Embryonic facial prominence (tissue), 1 donor: ENCODE measurements at regions not wholly inside any gene's neighbourhood (a gene's known extent, or its start where the extent isn't known, plus 50 kb on each side); places are given as distances from the start of the nearest gene placed in this dataset.

ENCODE experiments used
- DNase-seq: peaks from one replicate; pipeline ENCODE4 v3.0.0-alpha.2; 2016; ENCODE audit errors: extremely low spot score

DNA sequence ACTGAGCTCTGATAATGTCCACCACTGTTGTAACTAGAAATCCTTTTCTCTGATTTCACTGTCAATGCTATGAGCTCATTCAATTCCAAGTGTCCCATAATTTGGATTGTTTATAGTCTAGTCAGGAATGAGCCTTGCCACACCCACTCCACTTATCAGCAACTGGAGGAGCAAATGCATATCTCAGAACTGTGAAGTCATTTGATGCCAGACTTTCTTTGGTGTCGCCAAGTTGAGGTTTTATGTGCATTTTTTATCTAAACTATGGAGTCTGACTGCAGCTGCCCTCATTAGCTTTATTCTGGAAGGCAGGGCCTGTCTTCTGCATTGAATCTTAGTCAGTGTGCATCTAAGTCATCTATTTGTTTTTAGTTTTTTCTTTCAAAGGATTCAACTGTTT is 361.3 kb downstream of the PMP22 start:
- DNase-seq, result no peak

DNA sequence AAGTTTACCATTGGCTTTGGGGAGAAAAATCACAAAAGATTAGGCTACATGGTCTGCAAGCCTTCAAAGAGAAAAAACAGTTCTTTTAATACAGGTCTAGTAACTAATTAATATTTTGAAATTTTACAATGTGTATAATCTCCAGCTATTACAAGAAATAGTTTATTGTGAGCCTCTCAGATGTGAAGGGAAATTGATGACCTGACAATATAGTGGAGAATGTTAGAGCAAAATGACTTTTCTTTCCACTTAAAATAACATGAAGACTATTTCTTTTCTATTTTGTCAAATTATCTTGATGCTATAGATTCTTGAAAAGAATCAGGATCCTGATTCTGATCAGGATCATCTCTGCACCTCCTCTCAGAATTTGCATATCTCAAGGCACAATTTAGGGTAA is 362.3 kb downstream of the PMP22 start:
- no peak for DNase-seq

DNA sequence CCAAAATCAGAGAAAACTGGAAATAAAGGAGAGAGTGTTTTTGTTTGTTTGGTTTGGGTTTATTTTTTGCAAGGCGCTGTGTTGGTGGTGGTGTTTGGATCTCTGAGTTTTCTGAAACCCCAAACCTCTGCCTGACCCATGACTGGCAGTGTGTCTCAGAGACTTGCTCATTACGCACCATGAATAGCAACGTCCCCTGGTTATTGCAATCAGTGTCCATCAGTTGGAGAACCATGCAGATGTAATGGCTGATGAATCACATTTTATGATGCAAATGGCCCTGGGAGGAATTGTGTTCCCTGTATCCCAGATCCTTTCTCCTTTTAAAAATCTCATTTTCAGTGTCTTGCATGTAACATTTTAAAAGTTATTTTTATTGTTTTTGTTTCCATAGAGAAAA is 362.8 kb downstream of the PMP22 start:
- DNase-seq, result no peak

DNA sequence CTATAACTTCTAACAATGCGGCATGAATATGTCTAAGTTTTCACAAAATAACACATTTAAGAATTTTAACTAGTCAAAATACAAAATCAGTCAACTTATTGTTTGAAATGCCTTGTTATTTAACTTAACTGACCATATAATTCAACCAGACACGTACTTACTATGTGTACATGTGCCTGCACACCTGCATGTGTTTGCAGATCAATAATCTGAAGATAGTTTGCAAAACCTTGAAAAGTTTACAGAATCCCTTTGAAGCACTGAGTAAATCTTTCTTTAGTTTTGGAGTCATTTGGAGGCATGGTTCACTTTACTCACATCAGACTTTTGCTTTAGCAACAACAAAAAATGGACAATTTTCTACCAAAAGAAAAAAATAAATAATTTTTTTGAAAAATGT is 363.8 kb downstream of the PMP22 start:
- DNase-seq, result no peak

DNA sequence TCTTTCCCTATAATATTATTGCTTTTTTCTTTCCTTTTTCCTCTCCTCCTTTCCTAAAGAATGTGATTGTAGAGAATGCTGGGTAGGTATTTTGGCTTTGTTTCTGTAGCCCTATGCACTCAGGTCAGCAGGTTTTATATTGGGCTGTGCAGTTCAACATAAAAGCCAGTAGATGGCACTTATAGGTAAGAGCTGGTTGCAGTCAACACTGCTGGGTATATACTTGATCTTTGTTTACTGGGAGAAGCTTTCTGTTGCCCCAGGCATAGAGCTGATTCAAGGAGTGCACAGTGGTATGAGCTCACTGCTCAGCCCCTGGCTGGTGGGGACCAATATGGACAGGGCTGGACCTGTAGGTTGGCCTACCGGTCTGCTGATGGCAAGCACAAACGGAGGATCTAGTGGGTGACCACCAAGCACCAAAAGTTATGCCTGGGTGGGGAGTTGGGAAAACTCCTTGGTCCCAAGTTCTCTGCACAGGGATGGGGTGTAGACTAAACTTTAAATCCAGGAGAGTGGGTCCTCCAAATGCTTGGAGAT is 378.9 kb downstream of the PMP22 start:
- DNase-seq, result no peak

DNA sequence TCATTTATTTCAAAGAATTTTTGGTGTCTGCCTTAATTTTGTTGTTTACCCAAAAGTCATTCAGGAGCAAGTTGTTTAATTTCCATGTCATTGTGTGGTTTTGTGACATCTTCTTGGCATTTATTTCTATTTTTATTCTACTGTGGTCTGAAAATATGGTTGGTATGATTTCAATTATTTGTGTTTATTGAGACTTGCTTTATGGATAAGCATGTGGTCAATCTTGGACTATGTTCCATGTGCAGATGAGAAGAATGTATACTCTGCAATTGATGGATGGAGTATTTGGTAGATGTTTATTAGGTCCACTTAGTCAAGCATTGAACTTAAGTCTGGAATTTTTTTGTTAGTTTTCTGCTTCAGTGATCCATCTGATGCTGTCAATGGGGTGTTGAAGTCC is 383.0 kb downstream of the PMP22 start:
- no peak for DNase-seq

DNA sequence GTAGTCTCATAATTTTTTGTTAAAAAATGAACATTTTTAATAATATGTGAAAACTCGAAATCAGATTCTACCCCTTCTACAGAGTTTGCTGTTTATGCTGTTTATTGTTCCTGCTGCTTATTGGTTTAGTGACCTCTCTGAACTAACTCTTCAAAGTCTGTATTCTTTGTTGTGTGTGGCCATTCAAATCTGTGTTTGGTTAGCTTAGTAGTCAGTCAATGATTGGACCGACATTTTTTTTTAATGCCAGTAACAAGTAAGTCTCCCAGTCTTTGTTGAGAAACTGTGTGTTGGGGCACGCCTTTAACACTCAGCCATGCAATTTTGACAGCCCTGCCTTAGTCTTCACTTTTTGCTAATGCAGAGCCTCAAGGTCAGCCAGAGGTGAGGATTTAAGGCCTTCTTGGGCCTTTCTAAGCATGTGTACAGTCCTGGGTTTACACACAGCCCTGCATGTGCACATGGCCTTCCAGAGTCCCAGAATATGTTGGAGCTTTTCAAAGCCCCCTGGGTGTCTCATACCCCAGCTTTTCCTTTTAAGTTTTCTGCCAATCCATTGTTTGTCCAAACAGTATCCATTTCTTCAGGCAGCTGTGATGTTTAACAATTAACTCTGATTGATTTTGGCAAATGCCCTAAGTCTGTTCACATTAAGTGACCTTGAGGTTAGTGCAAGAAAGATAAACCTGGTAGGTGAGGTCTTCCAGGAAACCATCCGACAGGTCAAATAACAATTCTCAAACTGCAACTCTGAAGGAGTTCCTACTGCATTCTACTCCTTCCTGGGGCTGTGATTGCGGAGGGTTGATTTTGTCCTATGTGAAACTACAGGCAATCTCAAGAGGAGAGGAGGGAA is 389.3 kb downstream of the PMP22 start:
- no peak for DNase-seq

DNA sequence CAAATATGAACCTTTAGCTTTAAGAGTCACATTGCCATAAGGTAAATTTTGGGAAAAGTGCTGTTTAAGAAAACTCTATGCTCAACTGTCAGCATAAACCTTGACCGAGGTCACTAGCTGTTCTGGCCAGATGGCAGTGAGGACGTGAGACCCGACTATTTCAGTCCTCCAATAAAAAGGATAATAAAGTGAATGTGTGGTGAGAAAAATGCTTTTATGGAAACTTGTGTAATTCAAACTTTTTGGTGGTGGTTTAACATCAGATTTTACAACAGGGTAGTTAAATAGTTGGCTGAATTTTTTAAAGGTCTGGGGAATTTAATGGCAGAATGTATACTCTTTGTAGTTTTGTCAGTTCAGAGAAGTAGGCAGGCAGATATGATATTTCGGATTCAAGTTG is 391.1 kb downstream of the PMP22 start:
- DNase-seq, result no peak

DNA sequence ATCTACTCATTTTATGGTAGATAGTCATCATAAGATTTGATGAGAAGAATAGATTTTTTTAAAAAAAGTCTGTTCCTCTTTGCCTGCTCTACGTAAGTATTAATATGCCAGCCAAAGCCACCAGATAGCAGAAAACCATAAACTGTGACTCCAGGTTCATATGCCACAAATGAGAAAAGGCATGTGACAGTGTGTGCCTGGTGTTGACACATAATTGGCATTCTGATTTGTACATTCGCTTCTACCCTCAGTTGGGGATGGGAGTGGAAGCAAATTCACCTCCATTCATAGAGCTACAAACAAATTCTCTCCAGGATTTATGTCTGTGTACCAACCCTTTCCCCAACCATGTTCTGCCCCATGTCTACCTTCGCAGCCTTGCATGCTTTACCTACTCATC is 391.6 kb downstream of the PMP22 start:
- DNase-seq, result no peak

DNA sequence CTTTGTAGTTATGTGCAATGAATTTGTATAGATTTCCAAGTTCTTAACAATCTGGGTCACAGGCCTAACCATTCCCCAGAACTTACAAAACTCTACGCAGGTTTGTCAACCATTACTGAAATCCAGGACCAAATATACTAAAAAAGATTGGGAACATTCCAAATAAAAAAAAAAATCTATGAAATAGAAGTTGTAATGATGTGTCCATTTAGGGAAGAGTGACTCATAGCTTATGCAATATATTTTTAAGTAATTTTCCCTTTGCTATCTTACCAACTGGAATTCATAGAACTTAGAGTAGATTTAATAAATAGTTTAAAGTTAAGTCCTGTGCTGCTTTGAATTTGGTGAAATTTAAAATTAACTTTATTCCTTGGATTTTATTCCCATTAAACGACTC is 393.2 kb downstream of the PMP22 start:
- DNase-seq, result no peak

DNA sequence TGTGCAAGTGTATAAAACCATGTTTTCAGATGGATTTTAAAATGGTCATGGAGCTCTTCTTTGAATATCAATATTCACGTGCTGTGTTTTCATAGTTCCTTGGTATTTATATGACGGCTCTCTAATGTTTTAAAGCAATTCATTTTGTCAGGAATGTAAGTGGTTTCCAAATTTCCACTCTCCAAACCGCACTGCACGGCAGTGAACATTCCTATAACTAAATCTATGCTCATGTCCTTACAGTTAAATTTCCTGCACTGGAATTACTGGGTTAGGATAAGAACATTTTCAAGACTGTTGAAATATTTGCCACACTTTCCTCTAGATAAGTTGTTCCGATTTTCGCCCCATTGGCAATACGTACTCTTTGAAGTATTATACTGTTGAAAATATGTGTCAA is 398.9 kb downstream of the PMP22 start:
- no peak for DNase-seq

DNA sequence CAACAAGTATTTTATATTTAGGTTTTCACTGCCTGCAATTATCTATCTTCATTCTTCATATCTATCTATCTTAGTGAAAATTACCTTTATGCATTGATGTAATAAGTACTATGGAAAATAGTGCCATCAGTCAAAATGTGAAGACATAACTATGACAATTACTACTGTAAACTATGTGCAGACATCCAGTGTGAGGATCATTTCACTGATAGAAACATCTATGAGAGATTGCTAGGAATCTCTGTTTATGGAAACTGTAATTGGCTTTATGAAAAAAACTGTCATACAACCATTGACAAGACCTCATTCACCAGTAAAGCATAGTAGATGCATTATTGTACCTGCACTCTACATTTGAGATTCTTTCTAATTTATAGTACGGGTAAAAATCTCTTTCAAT is 401.0 kb downstream of the PMP22 start:
- DNase-seq, result no peak

DNA sequence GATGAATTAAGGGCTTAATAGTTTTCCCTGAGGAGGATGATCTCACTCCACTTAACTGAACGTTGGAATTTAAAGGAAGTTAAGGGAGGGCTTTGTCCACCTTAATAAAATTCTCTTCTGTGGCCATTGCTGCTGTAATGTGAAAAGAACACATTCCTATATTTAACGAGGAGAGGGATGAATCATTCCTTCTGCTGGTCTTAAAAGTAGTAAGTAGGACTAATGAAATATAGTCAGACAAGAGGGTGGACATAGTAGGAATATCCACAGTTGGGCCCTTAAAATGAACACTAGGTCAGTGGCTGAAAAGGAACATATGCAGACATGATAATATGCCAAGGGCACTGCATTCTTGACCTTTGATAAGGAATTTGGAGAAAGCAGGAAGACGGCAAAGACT is 405.6 kb downstream of the PMP22 start:
- no peak for DNase-seq

DNA sequence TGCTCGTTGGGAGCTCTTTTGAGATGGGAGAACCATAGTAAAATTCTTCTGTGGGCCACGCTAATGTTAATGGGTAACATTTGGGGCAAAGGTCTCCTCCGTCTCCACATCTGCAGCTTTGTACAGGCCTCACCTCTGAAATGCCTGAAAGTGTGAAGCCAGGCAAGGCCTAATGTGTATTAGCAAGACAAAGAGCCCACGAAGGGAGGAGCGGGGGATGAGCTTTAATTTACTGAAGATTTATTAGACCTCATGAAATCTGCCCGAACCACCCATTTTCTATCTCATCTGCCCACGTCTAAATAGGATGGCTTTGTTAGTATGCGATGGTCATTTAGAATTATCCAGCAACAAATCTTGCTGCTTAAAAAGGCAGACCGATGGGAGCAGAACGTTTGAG is 408.9 kb downstream of the PMP22 start:
- DNase-seq, result no peak

DNA sequence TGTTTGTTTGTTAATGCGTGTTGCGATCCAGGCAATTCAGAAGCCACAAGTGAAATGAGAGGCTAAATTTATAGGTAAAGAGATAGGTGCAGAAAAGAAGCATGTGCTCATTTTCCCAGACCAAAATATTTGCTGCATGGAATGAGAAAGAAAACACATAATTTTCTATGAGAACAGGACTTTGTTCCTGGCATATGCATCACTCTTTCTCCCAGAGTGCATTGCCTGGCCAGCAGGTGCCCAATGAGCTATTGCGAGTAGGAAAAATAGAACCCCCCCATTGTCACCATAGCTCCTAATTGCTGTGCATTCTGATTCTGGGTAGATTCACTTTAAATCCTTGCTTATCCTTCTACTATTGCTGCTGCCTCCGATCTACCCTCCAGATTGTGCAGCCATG is 410.4 kb downstream of the PMP22 start:
- no peak for DNase-seq

DNA sequence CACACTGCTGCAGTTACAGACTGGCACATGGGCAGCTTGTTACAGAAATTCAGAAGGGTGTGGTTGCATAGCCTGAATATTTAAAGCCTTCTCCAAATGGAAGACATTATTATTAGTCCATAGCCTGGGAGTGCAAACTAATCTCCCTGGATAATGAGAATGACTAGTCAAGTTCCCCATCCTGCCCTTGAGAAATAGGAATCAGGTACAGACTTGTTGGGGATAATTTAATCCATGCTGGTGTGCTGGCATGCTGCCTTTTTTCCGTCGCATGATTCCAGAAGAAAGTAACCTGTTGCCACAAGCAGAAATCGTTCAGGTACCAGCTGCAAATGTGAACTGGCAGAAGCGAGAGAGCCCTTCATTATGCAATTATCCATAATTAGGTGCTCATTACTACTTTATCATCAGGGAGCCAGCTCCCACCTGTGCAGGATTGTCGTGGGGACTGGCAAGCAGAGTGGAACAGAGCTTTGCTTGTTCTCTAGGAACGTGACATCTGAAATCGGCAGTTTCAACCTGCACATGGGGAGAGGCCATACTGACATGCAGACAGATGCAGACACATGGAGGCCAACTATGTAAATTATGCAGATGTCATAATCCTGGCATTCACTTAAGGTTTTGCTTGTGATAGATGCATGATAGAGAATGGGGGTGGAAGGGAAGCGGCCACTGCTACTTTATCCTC is 419.4 kb downstream of the PMP22 start:
- DNase-seq, result no peak

DNA sequence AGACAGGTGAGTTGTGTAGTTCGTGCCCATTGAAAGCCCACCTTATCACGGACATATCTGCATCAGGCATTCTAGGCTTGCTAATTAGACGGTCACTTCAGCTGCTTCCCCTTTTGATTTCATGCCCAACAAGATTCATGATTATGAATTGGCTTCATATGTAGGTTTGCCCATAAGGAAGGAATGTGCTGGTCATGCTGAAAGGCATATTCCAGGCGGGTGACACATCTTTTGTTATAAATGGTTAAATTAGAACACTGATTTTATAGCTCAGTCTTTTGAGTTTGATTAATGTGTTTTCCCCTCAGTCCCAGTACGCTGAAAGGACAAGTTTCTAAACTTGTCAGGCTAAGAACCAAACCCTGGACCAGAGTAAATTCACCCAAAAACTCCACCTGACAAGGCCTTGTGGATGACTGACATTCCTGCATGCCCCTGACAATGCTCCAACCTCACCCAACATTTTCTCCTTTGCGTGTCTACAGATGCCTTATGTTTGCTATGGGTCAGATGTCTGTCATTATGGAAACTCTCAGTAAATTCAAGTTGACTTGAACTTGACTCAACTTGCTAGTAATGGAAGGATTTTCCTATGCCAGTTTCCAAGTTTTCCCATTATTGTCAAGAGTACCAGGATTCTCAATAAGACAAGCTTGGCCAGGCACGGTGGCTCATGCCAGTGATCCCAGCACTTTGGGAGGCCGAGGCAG is 421.9 kb downstream of the PMP22 start:
- no peak for DNase-seq

DNA sequence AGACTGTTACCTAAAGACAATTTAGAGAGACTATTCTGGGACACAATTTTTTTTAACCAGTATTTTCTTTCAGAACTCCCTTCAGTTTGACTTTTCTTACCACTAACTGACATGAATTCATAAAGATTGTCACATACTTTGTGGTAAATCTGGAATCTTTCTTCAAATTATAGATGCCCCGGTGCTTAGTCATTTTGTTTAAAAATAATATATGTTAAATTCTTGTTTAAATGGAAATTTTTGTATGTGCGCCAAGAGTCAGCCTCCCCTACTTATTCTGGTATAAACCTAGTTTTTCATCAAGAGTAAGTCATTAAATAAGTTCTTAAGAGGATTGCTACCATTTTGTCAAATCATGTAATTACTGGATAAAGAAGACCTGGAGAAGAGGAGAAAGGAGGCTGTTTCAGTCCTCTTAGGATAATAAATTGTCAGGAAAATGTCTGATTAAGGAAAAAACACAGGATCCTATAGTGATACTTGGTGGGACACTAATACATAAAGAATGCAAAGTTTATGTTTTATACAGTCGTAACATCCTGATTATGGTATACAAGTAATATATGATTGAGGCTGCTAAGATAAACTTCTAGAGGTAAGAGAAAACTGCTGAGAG is 424.4 kb downstream of the PMP22 start:
- no peak for DNase-seq

DNA sequence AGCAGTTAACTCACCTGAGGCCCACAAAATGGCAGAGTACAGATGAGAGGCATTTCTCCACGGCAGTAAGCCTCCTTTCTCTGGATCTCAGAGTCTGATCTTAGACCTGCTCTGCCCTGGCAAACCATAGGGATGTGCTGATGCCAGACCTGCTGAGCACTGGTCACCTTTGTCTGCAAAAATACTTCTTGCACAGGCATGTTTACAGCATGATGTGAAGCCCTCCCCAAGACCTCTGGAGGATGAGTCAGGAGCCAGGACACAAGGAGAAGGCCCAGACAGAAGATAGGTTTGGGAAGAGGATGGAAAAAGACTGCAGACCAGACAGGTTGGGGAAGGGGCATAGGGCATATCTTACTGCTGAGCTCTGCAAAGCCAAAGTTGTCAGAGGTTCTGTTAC is 426.6 kb downstream of the PMP22 start:
- no peak for DNase-seq

DNA sequence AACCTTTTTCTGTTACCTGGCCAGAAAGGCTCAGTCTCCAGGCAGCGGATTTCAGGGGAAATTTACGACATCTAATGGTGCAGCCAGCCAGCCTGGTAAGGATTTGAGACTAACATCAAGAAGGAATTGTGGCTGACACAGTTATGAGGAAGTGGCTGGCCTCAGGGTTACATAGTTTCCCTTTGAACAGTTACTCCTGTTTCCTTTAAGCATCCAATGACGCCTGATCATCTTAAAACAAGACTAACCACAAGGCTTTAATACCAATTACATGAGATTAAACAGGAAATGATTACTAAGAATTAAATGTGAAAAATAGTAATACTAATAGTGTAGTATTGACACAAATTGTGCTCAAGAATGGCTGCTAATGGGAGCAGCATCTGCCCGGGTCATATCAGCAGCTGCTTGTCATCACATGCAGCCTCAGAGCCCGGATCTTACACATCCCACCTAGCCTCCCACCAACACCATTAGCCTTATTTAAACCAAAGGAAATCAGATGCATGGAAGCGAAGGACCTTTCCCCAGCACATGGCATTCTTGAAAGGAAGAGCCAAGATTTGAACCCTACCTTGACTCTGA is 431.8 kb downstream of the PMP22 start:
- peak; percentile 17 for DNase-seq

DNA sequence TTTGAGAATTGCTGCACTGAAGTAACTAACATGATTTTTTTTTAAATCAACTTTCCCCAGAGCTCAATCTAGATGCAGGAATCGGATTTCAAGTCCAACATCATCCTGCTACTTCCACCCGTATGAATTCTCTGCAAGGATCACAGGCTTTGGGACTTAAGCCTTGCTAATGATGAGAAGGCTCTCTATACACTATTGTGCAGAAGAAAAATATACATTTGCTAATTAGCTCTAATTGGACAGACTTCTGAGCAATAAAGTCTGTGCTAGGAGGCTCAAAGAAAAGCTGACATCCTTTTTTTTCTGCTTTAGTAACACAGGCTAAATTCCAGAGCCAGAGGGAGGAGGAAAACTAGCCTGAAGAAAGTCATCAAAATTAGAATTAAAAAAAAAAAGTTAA is 433.6 kb downstream of the PMP22 start:
- DNase-seq, result no peak
